NCI-H2227 treated with DMSO at 0.1 percent for 48 hours (cell line): ENCODE measurements at regions not wholly inside any gene's neighbourhood (a gene's known extent, or its start where the extent isn't known, plus 50 kb on each side); places are given as distances from the start of the nearest gene placed in this dataset.
"Not testable (repeated sequence)": the region's sequence is repeated elsewhere in the genome, so short reads cannot be mapped to it uniquely, and the experiment has no call there.

Experiments used
- DNase-seq: peaks from one replicate; lab custom pipeline; 2025; lab: John Stamatoyannopoulos, UW

GRCh38 chr10:118467200-118467599 is 125.1 kb upstream of the FAM204A start:
- no peak for DNase-seq

GRCh38 chr10:118465300-118465874 is 123.3 kb upstream of the FAM204A start:
- DNase-seq, result no peak

DNA sequence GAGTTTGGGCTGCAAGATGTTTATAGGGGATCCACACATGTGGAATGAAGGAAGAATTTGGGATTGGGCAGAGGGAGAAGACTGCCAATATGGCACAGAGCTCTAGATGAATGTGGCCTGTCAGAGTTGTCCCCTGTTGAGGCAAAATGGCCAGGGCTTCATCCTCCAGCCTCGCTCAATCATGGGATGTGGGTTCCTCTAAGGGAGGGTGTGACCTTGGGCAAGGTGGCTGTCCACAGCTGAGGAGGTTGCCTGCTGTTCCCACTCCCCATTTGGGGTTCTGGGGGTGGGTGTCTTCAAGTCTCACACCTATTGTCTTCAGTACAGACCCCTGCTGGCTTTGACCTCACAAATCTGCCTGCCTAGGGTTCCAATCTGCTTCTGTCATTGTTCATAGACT is 121.6 kb upstream of the FAM204A start:
- no peak for DNase-seq

DNA sequence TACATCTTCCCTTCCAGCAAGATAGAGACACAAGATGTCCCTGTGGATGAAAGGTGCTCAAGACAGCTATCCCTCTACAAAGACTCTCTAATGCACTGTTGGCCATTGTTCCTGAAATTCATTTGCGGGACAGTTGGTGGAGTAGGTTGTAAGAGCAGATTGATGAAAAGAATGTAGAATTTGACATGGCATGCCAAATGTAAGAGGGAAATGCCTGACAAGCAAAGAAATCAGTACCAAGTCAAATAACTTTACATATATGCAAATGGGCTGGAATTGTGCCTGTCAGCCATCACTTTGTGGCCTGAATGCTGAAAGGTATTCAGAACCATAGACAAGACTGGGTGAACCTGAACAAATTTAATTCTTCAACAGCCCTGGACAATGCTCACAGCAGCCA is 120.3 kb upstream of the FAM204A start:
- DNase-seq, result no peak

- DNase-seq, result peak; percentile 22
Measured at GRCh38 chr10:118459642-118460193, 117.6 kb upstream of the FAM204A start.

GRCh38 chr10:118458957-118459641 is 117.0 kb upstream of the FAM204A start:
- DNase-seq, result no peak

DNA sequence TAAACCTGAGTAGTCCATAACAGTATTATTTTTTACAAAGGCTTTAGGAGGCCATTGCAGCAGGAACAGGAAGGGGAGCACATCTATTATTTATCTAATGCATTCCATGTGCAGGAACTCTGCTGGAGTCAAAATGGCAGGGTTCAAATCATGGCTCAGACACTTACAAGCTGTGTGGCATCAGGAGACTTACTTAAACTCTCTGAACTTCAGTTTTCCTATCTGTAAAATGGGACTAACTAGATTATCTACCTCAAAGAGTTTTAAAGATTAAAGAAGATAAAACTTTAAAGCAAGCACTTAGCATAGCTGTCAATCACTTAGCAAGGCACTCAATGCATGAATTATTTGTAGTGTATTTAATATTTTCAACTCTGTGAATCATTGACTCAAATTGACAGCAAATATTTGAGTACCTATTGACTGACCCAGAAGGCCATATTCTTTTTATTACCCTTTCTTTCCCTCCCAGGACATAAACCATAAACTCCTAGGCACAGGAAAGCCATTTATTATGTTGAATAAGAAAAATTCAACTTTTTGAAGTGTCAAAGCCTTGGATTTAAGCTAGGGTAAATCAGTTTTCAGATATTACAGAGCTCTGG is 115.8 kb upstream of the FAM204A start:
- DNase-seq, result no peak

DNA sequence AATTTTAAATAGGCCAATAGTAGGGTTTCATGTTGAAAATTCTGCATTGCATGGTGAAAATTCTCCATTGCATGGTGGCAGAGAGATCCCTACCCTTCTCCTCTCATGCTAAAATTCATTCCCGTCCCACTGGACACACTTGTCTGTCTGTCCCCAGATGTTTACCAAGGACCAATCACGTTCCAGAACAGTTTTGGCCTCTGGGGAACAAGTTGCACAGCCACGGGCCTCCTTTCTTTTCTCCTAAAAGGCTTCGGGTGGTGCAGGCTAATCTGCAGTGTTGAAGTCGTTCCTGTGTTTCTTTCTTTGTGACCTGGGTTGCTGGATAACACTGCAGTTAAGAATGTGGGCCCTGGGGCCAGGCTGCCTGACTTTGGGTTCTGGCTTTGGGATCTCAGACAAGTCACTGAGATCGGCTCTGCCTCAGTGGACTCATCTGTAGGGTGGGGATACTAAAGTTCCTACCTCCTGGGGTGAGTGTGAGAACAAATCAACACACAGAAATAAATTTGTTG is 113.1 kb upstream of the FAM204A start:
- DNase-seq, result no peak

- no peak for DNase-seq
Measured at GRCh38 chr10:118454211-118454610, 112.1 kb upstream of the FAM204A start.

DNA sequence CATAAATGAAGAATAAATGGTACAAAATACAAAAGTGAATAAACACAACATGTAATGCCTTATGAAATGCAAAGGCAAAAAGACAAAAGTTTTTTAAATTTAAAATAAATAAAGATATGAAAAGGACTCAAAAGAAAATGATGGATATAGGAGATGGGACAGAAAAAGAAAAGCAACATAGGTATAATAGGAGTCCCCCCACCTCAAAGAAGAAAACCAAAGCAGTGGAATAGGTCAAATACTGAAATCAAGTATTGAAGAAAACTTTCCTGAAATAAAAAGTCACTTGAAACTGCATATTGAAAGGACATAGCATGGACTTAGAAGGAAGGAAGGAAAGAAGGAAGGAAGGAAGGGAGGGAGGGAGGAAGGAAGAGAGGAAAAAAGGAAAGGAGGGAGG is 110.0 kb upstream of the FAM204A start:
- no peak for DNase-seq

GRCh38 chr10:118449521-118449920 is 107.4 kb upstream of the FAM204A start:
- no peak for DNase-seq

GRCh38 chr10:118448744-118449143 is 106.6 kb upstream of the FAM204A start:
- no peak for DNase-seq

GRCh38 chr10:118447478-118448270 is 105.5 kb upstream of the FAM204A start:
- no peak for DNase-seq

DNA sequence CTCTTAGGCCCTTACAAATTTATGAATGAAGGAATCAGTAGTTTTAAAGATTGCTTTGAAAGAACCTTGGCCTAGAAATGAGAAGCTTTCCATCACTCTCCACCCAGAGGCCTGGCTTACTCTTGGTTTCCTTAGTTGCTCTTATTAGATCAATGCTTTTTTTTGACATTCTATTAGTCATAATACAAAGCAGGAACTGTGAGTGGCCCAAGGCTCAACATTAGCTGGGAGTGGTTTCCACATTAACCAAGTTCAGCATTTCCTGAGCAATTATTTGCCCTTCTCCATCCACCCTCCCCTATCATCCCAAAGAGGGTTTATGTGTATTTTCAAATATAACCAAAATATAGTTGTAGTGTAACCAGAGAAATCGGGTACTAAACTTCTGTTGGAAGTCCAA is 103.4 kb upstream of the FAM204A start:
- DNase-seq, result no peak

GRCh38 chr10:118444069-118444468 is 101.9 kb upstream of the FAM204A start:
- DNase-seq, result no peak

DNA sequence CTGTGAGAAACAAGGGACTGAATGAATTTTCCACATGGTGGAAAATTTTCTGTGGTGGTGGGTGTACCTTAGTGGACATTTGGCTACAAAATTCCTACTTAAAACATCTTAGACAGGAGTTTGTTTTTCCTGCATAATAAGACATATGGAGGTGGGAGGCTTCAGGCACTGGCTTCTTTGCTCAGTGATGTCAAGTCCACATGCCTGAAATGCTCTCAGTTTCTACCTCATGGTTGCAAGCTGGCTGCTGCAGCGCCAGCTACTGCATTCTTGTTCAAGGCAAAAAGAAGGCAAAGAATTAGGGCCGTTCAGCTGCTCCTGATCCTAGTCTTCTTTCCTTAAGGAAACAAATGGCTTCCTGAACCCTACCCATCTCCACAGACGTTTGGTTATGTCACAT is 99.9 kb upstream of the FAM204A start:
- no peak for DNase-seq

- no peak for DNase-seq
Measured at GRCh38 chr10:118439824-118440223, 97.7 kb upstream of the FAM204A start.

DNA sequence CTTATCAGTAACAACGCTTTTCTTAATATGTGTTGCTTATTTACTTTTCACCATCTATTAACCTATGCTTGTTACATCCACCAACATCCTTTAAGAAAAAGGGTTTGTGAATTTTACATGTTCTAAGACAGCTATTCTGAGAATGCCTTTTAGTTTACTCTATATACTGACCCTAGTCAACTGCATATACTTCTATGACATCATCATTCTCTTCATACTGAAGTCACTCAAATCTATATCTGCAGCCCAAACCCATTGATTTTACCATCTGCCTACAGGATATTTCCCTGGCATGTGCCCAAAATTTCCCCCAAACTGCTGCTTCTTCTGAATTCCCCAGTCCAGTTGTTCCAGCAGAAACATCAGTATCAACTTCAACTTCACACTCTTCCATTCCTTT is 94.6 kb upstream of the FAM204A start:
- no peak for DNase-seq

DNA sequence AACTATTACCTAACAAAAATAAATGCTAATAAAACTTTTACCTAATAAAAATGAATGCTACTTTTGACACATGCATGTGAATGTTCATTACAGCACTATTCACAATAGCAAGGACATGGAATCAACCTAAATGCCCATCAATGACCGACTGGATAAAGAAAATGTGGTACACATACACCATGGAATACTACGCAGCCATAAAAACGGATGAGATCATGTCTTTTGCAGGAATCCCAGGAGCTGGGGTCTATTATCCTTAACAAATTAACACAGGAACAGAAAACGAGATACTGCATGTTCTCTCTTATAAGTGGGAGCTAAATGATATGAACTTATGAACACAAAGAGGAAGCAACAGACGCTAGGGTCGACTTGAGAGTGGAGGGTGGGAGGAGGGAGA is 88.1 kb upstream of the FAM204A start:
- no peak for DNase-seq

GRCh38 chr10:118423800-118424442 is 81.8 kb upstream of the FAM204A start:
- DNase-seq, result peak; percentile 58

DNA sequence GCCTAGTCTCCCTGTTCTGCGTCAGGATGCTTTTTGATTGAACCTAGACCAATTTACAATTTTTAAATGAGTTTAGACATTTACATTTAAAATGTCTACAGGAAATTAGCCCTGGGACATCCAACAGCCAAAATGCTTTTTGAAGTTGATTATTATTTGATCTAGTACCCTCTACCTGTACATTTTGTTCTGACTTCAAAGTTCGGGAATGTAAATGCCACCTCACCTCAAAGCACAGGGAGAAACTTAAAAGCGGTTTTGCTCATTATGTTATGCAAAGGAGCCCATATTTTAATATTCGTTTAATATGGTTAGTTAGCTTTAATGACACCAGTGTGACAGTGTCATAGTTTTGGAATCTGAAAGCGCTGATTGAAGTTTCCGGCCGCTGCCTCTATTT is 80.1 kb upstream of the FAM204A start:
- no peak for DNase-seq

DNA sequence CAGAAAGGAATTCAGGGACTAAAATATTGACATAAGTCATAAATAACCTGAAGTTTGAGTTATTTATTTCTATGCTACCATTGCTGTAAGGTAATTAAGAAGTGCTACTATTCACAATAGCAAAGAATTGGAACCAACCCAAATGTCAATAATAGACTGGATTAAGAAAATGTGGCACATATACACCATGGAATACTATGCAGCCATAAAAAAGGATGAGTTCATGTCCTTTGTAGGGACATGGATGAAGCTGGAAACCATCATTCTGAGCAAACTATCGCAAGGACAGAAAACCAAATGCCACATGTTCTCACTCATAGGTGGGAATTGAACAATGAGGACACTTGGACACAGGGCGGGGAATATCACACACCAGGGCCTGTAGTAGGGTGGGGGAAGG is 77.9 kb upstream of the FAM204A start:
- not testable (repeated sequence) for DNase-seq
